H1 (cell line): ENCODE measurements at regions not wholly inside any gene's neighbourhood (a gene's known extent, or its start where the extent isn't known, plus 50 kb on each side); places are given as distances from the start of the nearest gene placed in this dataset.

Experiments
- CTCF ChIA-PET: fragments of 300-600 bp; sonication (Branson Sonifier 250); formaldehyde crosslinking; loops from one replicate; lab custom pipeline; 2021; ENCODE audit not compliant: partially characterized antibody; lab: Charles Lee
- POLR2A ChIA-PET: fragments of 300-600 bp; sonication (Branson Sonifier 250); formaldehyde crosslinking; loops from one replicate; lab custom pipeline; 2021; ENCODE audit warnings: inconsistent platforms; ENCODE audit not compliant: partially characterized antibody; lab: Charles Lee
- DNase-seq, 2 experiments: peaks; one replicate each; pipeline versions ENCODE4 v3.0.0 to v3.0.0-alpha.2; 2010 to 2022; ENCODE audit warnings: low spot score in 2 of 2, low read depth in 1 of 2, mixed read lengths in 1 of 2
- FAIRE-seq: peaks from 2 replicates; lab custom pipeline; 2011; peaks lifted over from hg19 to GRCh38; lab: Jason Lieb, UNC
- H2AFZ ChIP-seq: 2 replicates; pipeline ENCODE4 v1.8.1; 2012; ENCODE audit warnings: low read length, inconsistent platforms
- H2AK5ac ChIP-seq: 2 replicates; pipeline ENCODE4 v1.6.1; 2013; ENCODE audit warnings: low read depth, low read length
- H2BK120ac ChIP-seq: replicated peaks from 2 replicates; pipeline ENCODE3; 2013; ENCODE audit warnings: low read depth, low read length, inconsistent platforms
- H2BK12ac ChIP-seq: 2 replicates; pipeline ENCODE4 v1.6.1; 2013; ENCODE audit warnings: low read depth, low read length
- H2BK15ac ChIP-seq: 2 replicates; pipeline ENCODE4 v1.6.1; 2013; ENCODE audit warnings: low read length
- H2BK20ac ChIP-seq: 2 replicates; pipeline ENCODE4 v1.6.1; 2013; ENCODE audit warnings: low read length
- H2BK5ac ChIP-seq: 2 replicates; pipeline ENCODE4 v1.6.1; 2013; ENCODE audit warnings: low read depth, low read length
- H3K14ac ChIP-seq: 2 replicates; pipeline ENCODE4 v1.6.1; 2013; ENCODE audit warnings: inconsistent platforms; ENCODE audit not compliant: insufficient read length
- H3K18ac ChIP-seq: 2 replicates; pipeline ENCODE4 v1.6.1; 2013; ENCODE audit warnings: low read length; ENCODE audit errors: extremely low read depth
- H3K23ac ChIP-seq: 2 replicates; pipeline ENCODE4 v1.6.1; 2013; ENCODE audit warnings: inconsistent platforms; ENCODE audit not compliant: insufficient read length
- H3K23me2 ChIP-seq: 2 replicates; pipeline ENCODE4 v1.6.1; 2013; ENCODE audit warnings: low read depth, low read length
- H3K27ac ChIP-seq: 2 replicates; pipeline ENCODE4 v1.6.1; 2011; ENCODE audit warnings: low read depth, low read length, inconsistent platforms
- H3K27me3 ChIP-seq, 4 experiments: replicated peaks in 1 of 4; 1 replicate in 1 of 4; 2 replicates in 3 of 4; pipeline versions ENCODE4 v1.6.1 to v1.8.1; 2011 to 2013; ENCODE audit warnings: low read length in 3 of 4, mild to moderate bottlenecking in 3 of 4, inconsistent platforms in 2 of 4, mixed read lengths in 2 of 4, moderate library complexity in 1 of 4; ENCODE audit not compliant: control insufficient read depth in 3 of 4, insufficient read depth in 3 of 4; ENCODE audit errors: extremely low read depth in 1 of 4
- H3K36me3 ChIP-seq, 4 experiments: 2 replicates each; pipeline versions ENCODE4 v1.6.1 to v1.8.1; 2011 to 2013; ENCODE audit warnings: mild to moderate bottlenecking in 4 of 4, low read length in 3 of 4, moderate library complexity in 2 of 4, control low read depth in 1 of 4, inconsistent platforms in 1 of 4; ENCODE audit not compliant: insufficient read depth in 4 of 4, control insufficient read depth in 2 of 4
- H3K4ac ChIP-seq: replicated peaks from 2 replicates; pipeline ENCODE3; 2013; ENCODE audit warnings: low read length, low read depth, mixed read lengths, inconsistent platforms; ENCODE audit not compliant: insufficient read length
- H3K4me1 ChIP-seq, 4 experiments: replicated peaks in 1 of 4; 1 replicate in 1 of 4; 2 replicates in 3 of 4; pipeline versions ENCODE4 v1.6.1 to v1.8.1; 2011 to 2013; ENCODE audit warnings: low read length in 3 of 4, inconsistent platforms in 2 of 4, mixed read lengths in 1 of 4; ENCODE audit not compliant: insufficient read depth in 4 of 4, control insufficient read depth in 3 of 4
- H3K4me2 ChIP-seq, 2 experiments: 2 replicates each; pipeline versions ENCODE4 v1.6.1 to v1.8.1; 2011 to 2013; ENCODE audit warnings: low read depth in 2 of 2, low read length in 2 of 2, control low read depth in 1 of 2, inconsistent platforms in 1 of 2, mild to moderate bottlenecking in 1 of 2; ENCODE audit not compliant: insufficient read depth in 1 of 2
- H3K4me3 ChIP-seq, 4 experiments: fragments of 200-600, 300-600 bp in 1 of 4; sonication (generic), shearing (Covaris generic), sonication (Bioruptor Twin) in 1 of 4; 2 replicates each; pipeline versions ENCODE4 v1.5.1 to v1.8.1; 2011 to 2016; ENCODE audit warnings: low read length in 4 of 4, low read depth in 3 of 4, control low read depth in 2 of 4, inconsistent platforms in 2 of 4, mild to moderate bottlenecking in 2 of 4, mixed read lengths in 1 of 4, moderate library complexity in 1 of 4; ENCODE audit not compliant: insufficient read depth in 2 of 4; ENCODE audit errors: extremely low read depth in 1 of 4
- H3K56ac ChIP-seq: replicated peaks from 2 replicates; pipeline ENCODE3; 2013; ENCODE audit warnings: low read depth, mild to moderate bottlenecking, mixed read lengths, low read length, inconsistent platforms; ENCODE audit not compliant: insufficient read length
- H3K79me1 ChIP-seq: 2 replicates; pipeline ENCODE4 v1.6.1; 2013; ENCODE audit warnings: low read depth, low read length, control low read depth
- H3K79me2 ChIP-seq, 2 experiments: 2 replicates each; pipeline versions ENCODE4 v1.6.1 to v1.8.1; 2012 to 2013; ENCODE audit warnings: low read length in 2 of 2, mild to moderate bottlenecking in 2 of 2, inconsistent platforms in 1 of 2; ENCODE audit not compliant: insufficient read depth in 2 of 2, control insufficient read depth in 1 of 2
- H3K9ac ChIP-seq, 4 experiments: replicated peaks in 1 of 4; 1 replicate in 1 of 4; 2 replicates in 3 of 4; pipeline versions ENCODE4 v1.6.1 to v1.8.1; 2011 to 2013; ENCODE audit warnings: low read depth in 3 of 4, low read length in 3 of 4, control low read depth in 2 of 4, mild to moderate bottlenecking in 2 of 4, moderate library complexity in 2 of 4, inconsistent platforms in 1 of 4; ENCODE audit errors: extremely low read depth in 1 of 4
- H3K9me3 ChIP-seq, 2 experiments: 2 replicates each; pipeline versions ENCODE4 v1.6.1 to v1.8.1; 2012 to 2013; ENCODE audit warnings: mild to moderate bottlenecking in 2 of 2, moderate library complexity in 2 of 2, control low read depth in 1 of 2, inconsistent platforms in 1 of 2, low read depth in 1 of 2, low read length in 1 of 2, mixed read lengths in 1 of 2; ENCODE audit not compliant: insufficient read depth in 2 of 2
- H4K20me1 ChIP-seq, 2 experiments: replicated peaks in 1 of 2; 2 replicates each; pipeline versions ENCODE3 to v1.8.1; 2011 to 2013; ENCODE audit warnings: inconsistent platforms in 2 of 2, low read length in 2 of 2, mild to moderate bottlenecking in 1 of 2; ENCODE audit not compliant: insufficient read depth in 2 of 2, control insufficient read depth in 1 of 2
- H4K5ac ChIP-seq: 2 replicates; pipeline ENCODE4 v1.6.1; 2013; ENCODE audit warnings: low read length, low read depth, mixed read lengths, inconsistent platforms; ENCODE audit not compliant: insufficient read length
- H4K8ac ChIP-seq: 2 replicates; pipeline ENCODE4 v1.8.0; 2013; ENCODE audit warnings: mild to moderate bottlenecking, moderate library complexity, low read length, inconsistent platforms; ENCODE audit not compliant: insufficient read depth; ENCODE audit errors: extremely low read depth
- H4K91ac ChIP-seq: replicated peaks from 2 replicates; pipeline ENCODE3; 2013; ENCODE audit warnings: low read length, mixed read lengths, inconsistent platforms; ENCODE audit not compliant: insufficient read length
- ASH2L ChIP-seq: fragments of 200-600, 300-600 bp; sonication (generic); IDR thresholded peaks from one replicate; pipeline ENCODE4 v1.7.1; 2017; ENCODE audit warnings: low read length
- ATF2 ChIP-seq: IDR thresholded peaks from 2 replicates; pipeline ENCODE4 v1.6.1; 2012; ENCODE audit warnings: low read length, inconsistent platforms
- CHD1 ChIP-seq: IDR thresholded peaks from 2 replicates; pipeline ENCODE4 v1.6.1; 2012; ENCODE audit warnings: low read depth, low read length, improper control_type of control experiment
- CHD2 ChIP-seq: IDR thresholded peaks from 2 replicates; pipeline ENCODE4 v1.6.1; 2012; ENCODE audit warnings: low read length, improper control_type of control experiment
- FOSL1 ChIP-seq: IDR thresholded peaks from 2 replicates; pipeline ENCODE4 v1.6.1; 2011; ENCODE audit warnings: mild to moderate bottlenecking, low read depth, low read length, moderate library complexity; ENCODE audit not compliant: insufficient read depth
- HDAC2 ChIP-seq, 2 experiments: fragments of 300-600 bp in 1 of 2; sonication (generic) in 1 of 2; IDR thresholded peaks; 2 replicates each; pipeline ENCODE4 v1.6.1; 2011 to 2012; ENCODE audit warnings: low read depth in 2 of 2, low read length in 2 of 2, mild to moderate bottlenecking in 2 of 2, moderate library complexity in 2 of 2, borderline replicate concordance in 1 of 2, inconsistent platforms in 1 of 2
- KDM1A ChIP-seq: fragments of 200-600, 300-600 bp; sonication (generic); IDR thresholded peaks from 2 replicates; pipeline ENCODE4 v1.7.1; 2016; ENCODE audit warnings: mild to moderate bottlenecking, low read length, borderline replicate concordance
- NRF1 ChIP-seq: IDR thresholded peaks from 2 replicates; pipeline ENCODE4 v1.6.1; 2011; ENCODE audit warnings: mild to moderate bottlenecking, low read depth, low read length, improper control_type of control experiment
- PHF8 ChIP-seq: fragments of 200-600 bp; sonication (generic); conservative IDR thresholded peaks from 2 replicates; pipeline ENCODE4 v1.7.1; 2012; ENCODE audit warnings: low read depth, mild to moderate bottlenecking, inconsistent platforms, low read length, moderate library complexity
- RFX5 ChIP-seq: IDR thresholded peaks from 2 replicates; pipeline ENCODE4 v1.6.1; 2011; ENCODE audit warnings: low read depth, low read length, improper control_type of control experiment, borderline replicate concordance
- SIN3A ChIP-seq, 2 experiments: IDR thresholded peaks in 1 of 2; conservative IDR thresholded peaks in 1 of 2; 2 replicates each; pipeline ENCODE4 v1.6.1; 2011 to 2012; ENCODE audit warnings: low read length in 2 of 2, improper control_type of control experiment in 1 of 2, low read depth in 1 of 2, mild to moderate bottlenecking in 1 of 2
- SRF ChIP-seq: IDR thresholded peaks from 2 replicates; pipeline ENCODE4 v1.6.1; 2011; ENCODE audit warnings: mild to moderate bottlenecking, low read depth, low read length, moderate library complexity
- TCF12 ChIP-seq: IDR thresholded peaks from 2 replicates; pipeline ENCODE4 v1.6.1; 2011; ENCODE audit warnings: low read depth, mild to moderate bottlenecking, low read length
- ZNF274 ChIP-seq: IDR thresholded peaks from 2 replicates; pipeline ENCODE4 v1.7.0; 2012; ENCODE audit warnings: low read length, borderline replicate concordance; ENCODE audit errors: extremely low read depth

GRCh38 chr2:188788621-188789020 lies 185.6 kb upstream of the COL3A1 start:
- Histone ChIP-seq H3K79me2 (no peaks in the 10 kb centered on the region), H3K4ac (no peak overlapping the region), H2BK120ac (no peak overlapping the region), H4K91ac (no peak overlapping the region), H3K9me3 (no peaks in the 10 kb centered on the region), H2BK12ac (no peak overlapping the region), H3K4me2 (no peak overlapping the region), H2AK5ac (no peak overlapping the region), H4K8ac (no peak overlapping the region), H3K27ac (no peak overlapping the region), H3K56ac (no peak overlapping the region), H3K9ac (no peak overlapping the region), H3K14ac (no peak overlapping the region), H3K27me3 (no peaks in the 10 kb centered on the region), H4K20me1 (no peaks in the 10 kb centered on the region), H3K18ac (no peak overlapping the region), H2BK15ac (no peak overlapping the region), H3K4me1 (no peaks in the 10 kb centered on the region), H3K36me3 (no peaks in the 10 kb centered on the region), H3K23ac (no peak overlapping the region), H2AFZ (no peak overlapping the region), H3K23me2 (no peaks in the 10 kb centered on the region), H2BK20ac (no peak overlapping the region), H2BK5ac (no peak overlapping the region), H3K4me3 (no peak overlapping the region), H4K5ac (no peak overlapping the region), H3K79me1 (no peaks in the 10 kb centered on the region)
- no peak for FAIRE-seq
- CTCF ChIA-PET: interaction anchor here (2.7 kb wide), 1 partner anchor 23 kb away, joined by 6 read pairs; no protein-coding TSS in a partner anchor
- TF ChIP-seq KDM1A (no peak), SRF (no peak), CHD1 (no peak), ATF2 (no peak), NRF1 (no peak), HDAC2 (IDR thresholded peaks at IDR 0.05; ENCODE audit: borderline replicate concordance in 1 of 2, low read depth in 2 of 2, low read length in 2 of 2) (no peak), ZNF274 (no peak), PHF8 (no peak), FOSL1 (no peak), SIN3A (conservative IDR thresholded peaks at IDR 0.05 in 1 of 2, IDR thresholded peaks at IDR 0.05 in 1 of 2; ENCODE audit: low read depth in 1 of 2, low read length in 2 of 2) (no peak), CHD2 (no peak), ASH2L (no peak), TCF12 (no peak), RFX5 (no peak)
- DNase-seq: no peak
- POLR2A ChIA-PET: no interaction called here
